Calu3 (cell line): ENCODE measurements at regions not wholly inside any gene's neighbourhood (a gene's known extent, or its start where the extent isn't known, plus 50 kb on each side); places are given as distances from the start of the nearest gene placed in this dataset.
"Not testable (repeated sequence)": the region's sequence is repeated elsewhere in the genome, so short reads cannot be mapped to it uniquely, and the experiment has no call there.

ENCODE experiments used
- BruUV-seq: library from RNA; stranded (reverse); fragments of 400-500 nt; replicated peaks from 2 replicates; lab custom pipeline; 2021; lab: Mats Ljungman, UMichigan
- CTCF ChIA-PET: fragments of 300-600 bp; sonication (Branson Sonifier 250); formaldehyde crosslinking; loops from one replicate; lab custom pipeline; 2022; ENCODE audit warnings: antibody characterized with exemption; lab: Charles Lee
- DNase-seq: peaks from one replicate; pipeline ENCODE4 v3.0.0; 2022
- H3K27ac Mint-ChIP-seq: one replicate; pipeline ENCODE4 v1.8.0; 2022; ENCODE audit warnings: mixed read lengths; ENCODE audit not compliant: unreplicated experiment
- H3K27me3 Mint-ChIP-seq: one replicate; pipeline ENCODE4 v1.8.0; 2022; ENCODE audit warnings: mixed read lengths; ENCODE audit not compliant: unreplicated experiment
- H3K36me3 Mint-ChIP-seq: one replicate; pipeline ENCODE4 v1.8.0; 2022; ENCODE audit warnings: mild to moderate bottlenecking, moderate library complexity, mixed read lengths; ENCODE audit not compliant: insufficient read depth, unreplicated experiment
- H3K4me1 Mint-ChIP-seq: one replicate; pipeline ENCODE4 v1.8.0; 2022; ENCODE audit warnings: mild to moderate bottlenecking, low read depth, mixed read lengths; ENCODE audit not compliant: unreplicated experiment
- H3K4me3 Mint-ChIP-seq: one replicate; pipeline ENCODE4 v1.8.0; 2022; ENCODE audit warnings: mild to moderate bottlenecking, low read depth, moderate library complexity, mixed read lengths; ENCODE audit not compliant: unreplicated experiment
- H3K9me3 Mint-ChIP-seq: one replicate; pipeline ENCODE4 v1.8.0; 2022; ENCODE audit warnings: low read depth, mixed read lengths; ENCODE audit not compliant: unreplicated experiment
- CTCF ChIP-seq: fragments of 200-600 bp; IDR thresholded peaks from one replicate; pipeline ENCODE4 v1.8.0; 2022; ENCODE audit warnings: antibody characterized with exemption; ENCODE audit not compliant: unreplicated experiment
- intact Hi-C: fragments of 100-400 bp; cut with micrococcal nuclease; formaldehyde crosslinking; loops from one replicate; pipeline ENCODE4 v1.10.0; 2022; ENCODE audit not compliant: unreplicated experiment

GRCh38 chr4:27428661-27429060 is 568.0 kb downstream of the STIM2 start:
- BruUV-seq, result no TSS peak
- CTCF ChIA-PET, result no interaction called here
- H3K4me1 Mint-ChIP-seq, result no peaks in the 10 kb centered on the region
- no peak for TF ChIP-seq CTCF
- DNase-seq, result no peak
- H3K27me3 Mint-ChIP-seq, result no peaks in the 10 kb centered on the region
- no peak overlapping the region for H3K4me3 Mint-ChIP-seq
- intact Hi-C loops, result no loop called here
- no peaks in the 10 kb centered on the region for H3K9me3 Mint-ChIP-seq
- H3K36me3 Mint-ChIP-seq, result no peaks in the 10 kb centered on the region
- no peak overlapping the region for H3K27ac Mint-ChIP-seq

GRCh38 chr4:27429364-27429871 is 568.8 kb downstream of the STIM2 start:
- no peaks in the 10 kb centered on the region for H3K4me1 Mint-ChIP-seq
- no peak for DNase-seq
- H3K27me3 Mint-ChIP-seq, result no peaks in the 10 kb centered on the region
- H3K36me3 Mint-ChIP-seq, result no peaks in the 10 kb centered on the region
- intact Hi-C loops, result no loop called here
- CTCF ChIA-PET, result no interaction called here
- H3K27ac Mint-ChIP-seq, result no peak overlapping the region
- TF ChIP-seq CTCF, result no peak
- no peak overlapping the region for H3K4me3 Mint-ChIP-seq
- H3K9me3 Mint-ChIP-seq, result no peaks in the 10 kb centered on the region
- BruUV-seq, result no TSS peak

GRCh38 chr4:27442146-27442545 is 581.5 kb downstream of the STIM2 start:
- no TSS peak for BruUV-seq
- Mint-ChIP-seq H3K36me3 (no peaks in the 10 kb centered on the region), H3K9me3 (no peaks in the 10 kb centered on the region), H3K27ac (no peak overlapping the region), H3K27me3 (no peaks in the 10 kb centered on the region), H3K4me3 (no peak overlapping the region), H3K4me1 (peaks cover 9% of the 10 kb centered on the region)
- intact Hi-C loops, result no loop called here
- CTCF ChIA-PET, result no interaction called here
- TF ChIP-seq CTCF, result no peak
- no peak for DNase-seq

GRCh38 chr4:27442661-27443060 is 582.0 kb downstream of the STIM2 start:
- H3K9me3 Mint-ChIP-seq, H3K4me3 Mint-ChIP-seq, CTCF ChIA-PET, H3K27ac Mint-ChIP-seq, H3K36me3 Mint-ChIP-seq, intact Hi-C loops, H3K27me3 Mint-ChIP-seq, H3K4me1 Mint-ChIP-seq, BruUV-seq: not testable (repeated sequence)
- DNase-seq, result peak; percentile 10

- BruUV-seq, result no TSS peak
- TF ChIP-seq CTCF, result no peak
- no peak for DNase-seq
- Mint-ChIP-seq H3K4me1 (no peaks in the 10 kb centered on the region), H3K9me3 (peaks cover 6% of the 10 kb centered on the region), H3K27me3 (no peaks in the 10 kb centered on the region), H3K4me3 (no peak overlapping the region), H3K27ac (peak overlapping the region; percentile 68), H3K36me3 (no peaks in the 10 kb centered on the region)
- intact Hi-C loops, result no loop called here
- CTCF ChIA-PET, result no interaction called here
Observed at GRCh38 chr4:27463816-27464215, 603.2 kb downstream of the STIM2 start.
